Middle frontal gyrus (tissue), 1 donor: ENCODE measurements at regions not wholly inside any gene's neighbourhood (a gene's known extent, or its start where the extent isn't known, plus 50 kb on each side); places are given as distances from the start of the nearest gene placed in this dataset.
"Not testable (repeated sequence)": the region's sequence is repeated elsewhere in the genome, so short reads cannot be mapped to it uniquely, and the experiment has no call there.

ENCODE experiments used
- DNase-seq: peaks from one replicate; pipeline ENCODE4 v3.0.0-alpha.2; 2015; ENCODE audit warnings: low spot score; ENCODE audit errors: extremely low spot score

DNA sequence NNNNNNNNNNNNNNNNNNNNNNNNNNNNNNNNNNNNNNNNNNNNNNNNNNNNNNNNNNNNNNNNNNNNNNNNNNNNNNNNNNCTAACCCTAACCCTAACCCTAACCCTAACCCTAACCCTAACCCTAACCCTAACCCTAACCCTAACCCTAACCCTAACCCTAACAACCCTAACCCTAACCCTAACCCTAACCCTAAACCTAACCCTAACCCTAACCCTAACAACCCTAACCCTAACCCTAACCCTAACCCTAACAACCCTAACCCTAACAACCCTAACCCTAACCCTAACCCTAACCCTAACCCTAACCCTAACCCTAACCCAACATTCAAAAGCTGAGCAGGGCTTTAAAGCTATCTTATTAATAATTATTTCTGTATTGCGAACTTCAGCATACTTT, 182.5 kb upstream of the FAM20C start:
- DNase-seq = not testable (repeated sequence)

GRCh38 chr7:32565-33280, 159.6 kb upstream of the FAM20C start:
- DNase-seq = not testable (repeated sequence)

DNA sequence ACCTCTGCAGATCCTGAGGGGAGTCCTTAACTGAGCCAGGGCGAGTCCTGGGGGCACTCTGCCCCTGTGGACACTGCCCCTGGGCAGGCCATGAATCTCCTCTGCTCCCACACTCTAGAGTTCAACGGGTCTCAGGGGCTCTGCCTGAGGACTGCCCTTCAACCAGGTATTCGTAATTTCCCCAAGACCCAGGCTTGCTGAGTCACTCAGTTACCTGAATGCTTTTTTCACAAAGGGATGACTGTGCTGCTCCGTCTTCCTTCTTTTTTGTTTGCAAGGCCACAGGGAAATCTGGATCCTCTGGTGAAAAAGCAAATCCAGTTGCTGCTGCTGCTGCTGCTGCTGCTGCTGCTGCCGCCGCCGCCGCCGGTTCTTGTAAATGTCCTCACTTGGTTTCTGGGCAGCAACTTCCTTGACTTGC, 157.2 kb upstream of the FAM20C start:
- DNase-seq = not testable (repeated sequence)

- not testable (repeated sequence) for DNase-seq
These were observed 155.8 kb upstream of the FAM20C start for GRCh38 chr7:36539-36938.

- not testable (repeated sequence) for DNase-seq
These were observed 154.7 kb upstream of the FAM20C start for GRCh38 chr7:37656-38055.

DNA sequence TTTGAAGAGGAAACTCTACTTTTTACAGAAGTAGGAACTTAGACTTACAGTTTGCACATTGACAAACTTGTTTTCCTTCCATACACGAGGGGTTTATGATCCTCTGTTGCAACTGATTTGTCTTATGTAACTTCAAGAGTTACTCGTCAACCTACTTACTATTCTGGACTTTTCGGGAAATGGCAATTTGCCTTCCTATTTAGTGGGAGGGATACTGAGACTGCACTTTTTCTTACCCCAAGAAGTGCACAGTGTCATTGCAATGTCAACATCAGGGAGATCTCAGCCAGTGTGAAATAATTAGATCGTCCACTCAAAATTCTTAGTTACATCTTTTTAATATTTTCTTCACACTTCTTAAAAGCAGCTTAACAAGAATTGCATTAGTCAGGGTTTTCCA, 153.9 kb upstream of the FAM20C start:
- not testable (repeated sequence) for DNase-seq

GRCh38 chr7:39984-40740, 152.2 kb upstream of the FAM20C start:
- DNase-seq = not testable (repeated sequence)

DNA sequence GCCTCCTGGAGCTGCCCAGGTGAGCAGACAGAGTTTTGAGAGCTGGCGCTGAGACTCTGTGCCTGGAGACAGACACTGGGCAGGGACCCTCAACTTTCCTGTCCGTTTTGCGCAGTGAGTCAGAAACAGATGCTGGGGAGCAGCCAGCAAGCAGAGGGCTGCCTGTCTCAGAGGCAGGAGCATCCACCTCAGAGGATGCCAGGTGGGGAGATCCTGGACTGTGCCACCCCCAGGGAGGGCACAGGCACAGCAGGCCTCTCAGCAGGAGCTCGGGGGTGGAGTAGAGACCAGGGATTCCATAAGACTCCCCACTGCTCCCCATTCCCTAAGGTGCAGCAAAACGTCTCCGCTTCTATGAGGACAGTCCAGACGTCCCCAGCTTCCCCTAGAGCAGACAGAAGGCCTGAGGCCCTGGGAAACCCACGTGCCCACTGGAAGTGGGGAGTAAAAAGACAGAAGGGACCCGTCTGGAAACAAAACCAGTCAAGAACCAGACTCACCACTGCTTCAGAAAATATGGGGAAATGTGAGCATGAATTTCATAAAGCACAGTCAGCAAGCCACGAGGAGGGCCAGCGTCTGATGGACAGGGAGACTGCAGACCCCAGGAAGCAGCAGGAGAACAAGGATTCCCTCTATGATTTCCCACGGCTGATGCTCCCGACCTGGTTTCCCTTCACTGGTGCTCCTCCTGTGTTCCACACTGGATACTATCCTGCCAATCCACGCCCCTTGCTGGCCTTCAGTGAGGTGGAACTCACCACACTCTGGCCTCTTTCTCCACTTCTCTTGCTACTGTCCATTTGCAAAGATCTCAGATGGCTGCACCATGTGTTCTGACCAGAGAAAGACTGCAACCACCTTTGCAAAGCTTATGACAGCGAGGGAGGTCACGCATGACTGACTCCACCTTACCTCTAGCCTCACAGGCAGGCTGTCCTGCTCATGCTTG, 151.3 kb upstream of the FAM20C start:
- no peak for DNase-seq

- DNase-seq = no peak
These were observed 150.3 kb upstream of the FAM20C start for GRCh38 chr7:41917-42565.

DNA sequence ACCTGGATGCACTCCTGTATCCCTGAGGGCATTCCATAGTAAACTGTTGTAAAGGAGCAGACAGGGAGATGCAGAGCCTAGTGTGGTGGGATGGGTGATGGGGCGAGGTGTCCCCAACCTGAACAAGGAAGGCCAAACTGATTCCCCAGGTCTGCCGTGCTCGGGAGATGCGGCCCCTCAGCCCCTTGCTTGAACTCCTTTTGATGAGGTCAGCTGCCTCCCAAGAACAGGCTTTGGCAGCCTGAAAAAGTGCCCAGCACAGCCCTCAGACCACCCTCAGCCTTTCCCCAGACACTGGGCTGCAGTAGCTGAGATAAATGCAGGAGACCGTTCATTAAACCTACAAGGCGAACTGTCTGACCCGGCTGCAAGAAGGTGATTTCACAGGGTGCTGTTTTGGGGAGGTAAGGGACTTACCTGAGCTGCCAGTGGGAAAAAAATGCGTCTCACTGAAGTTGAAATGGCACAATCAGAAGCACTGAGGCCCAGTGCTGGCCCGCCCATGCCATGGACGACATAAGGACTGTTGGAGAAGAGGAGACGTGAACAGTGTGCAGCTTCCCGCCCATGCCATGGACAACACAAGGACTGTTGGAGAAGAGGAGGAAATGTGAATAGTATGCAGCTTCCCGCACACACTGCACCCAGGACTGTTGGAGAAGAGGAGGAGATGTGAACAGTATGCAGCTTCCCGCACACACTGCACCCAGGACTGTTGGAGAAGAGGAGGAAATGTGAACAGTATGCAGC, 148.4 kb upstream of the FAM20C start:
- DNase-seq = no peak

- no peak for DNase-seq
These were observed 147.9 kb upstream of the FAM20C start for GRCh38 chr7:44541-44896.

GRCh38 chr7:45106-46090, 147.0 kb upstream of the FAM20C start:
- no peak for DNase-seq

DNA sequence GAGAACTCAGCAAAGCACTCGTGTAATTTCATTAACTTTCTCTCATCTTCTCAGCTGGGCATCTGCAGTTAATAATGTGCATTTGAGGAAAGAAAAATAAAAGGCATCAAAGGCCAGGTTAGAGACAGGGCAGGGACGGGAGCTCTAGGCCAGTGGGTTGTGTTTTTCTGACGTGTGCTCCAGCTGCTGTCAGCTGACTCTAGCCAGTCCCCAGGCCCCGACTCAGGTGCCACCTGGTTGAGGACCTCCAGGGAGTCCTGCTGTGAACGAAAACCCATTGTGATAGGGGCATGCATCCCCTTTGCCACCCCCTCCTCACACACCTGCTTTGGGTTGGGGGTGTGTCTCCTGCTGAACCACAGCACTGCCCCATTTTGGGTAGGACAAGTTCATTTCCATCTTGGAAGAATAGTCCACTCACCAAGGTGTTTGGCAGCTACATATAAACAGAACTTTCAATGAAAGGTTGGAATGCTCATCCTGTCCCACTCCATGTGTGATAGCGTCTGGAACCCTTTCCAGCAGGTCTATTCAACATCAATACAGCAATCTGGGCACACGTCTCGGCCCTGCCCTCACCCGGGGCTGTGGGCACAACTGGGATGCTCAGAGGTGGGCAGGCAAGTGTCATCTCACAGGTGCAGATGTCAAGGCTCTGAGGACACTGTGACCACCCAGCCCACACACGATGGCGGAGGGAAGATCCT, 146.1 kb upstream of the FAM20C start:
- no peak for DNase-seq

- DNase-seq = no peak
These were observed 145.6 kb upstream of the FAM20C start for GRCh38 chr7:46830-47140.

- DNase-seq = no peak
These were observed 140.8 kb upstream of the FAM20C start for GRCh38 chr7:51456-52068.

DNA sequence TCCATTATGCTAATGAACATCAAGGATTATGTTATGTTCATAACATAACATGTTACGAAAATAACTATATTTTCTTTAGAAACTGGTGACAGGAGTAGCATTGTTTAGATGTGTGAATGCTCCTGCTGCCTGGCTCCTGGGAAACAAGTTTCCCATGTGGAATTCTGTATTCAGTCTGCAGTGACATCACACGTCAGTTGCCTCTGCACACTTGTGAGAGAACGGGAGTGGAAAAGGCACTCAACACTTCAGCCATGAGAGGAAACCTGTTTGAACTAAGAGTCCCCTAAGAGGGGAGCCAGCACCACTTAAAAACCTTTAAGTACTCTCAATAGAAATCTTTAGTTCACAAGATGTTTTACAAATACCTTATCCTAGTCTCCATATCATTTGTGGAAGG, 140.3 kb upstream of the FAM20C start:
- DNase-seq = no peak

- DNase-seq = no peak
These were observed 138.8 kb upstream of the FAM20C start for GRCh38 chr7:53531-53930.

- no peak for DNase-seq
These were observed 137.8 kb upstream of the FAM20C start for GRCh38 chr7:54615-55014.
